OCI-LY7 (cell line): ENCODE measurements at regions not wholly inside any gene's neighbourhood (a gene's known extent, or its start where the extent isn't known, plus 50 kb on each side); places are given as distances from the start of the nearest gene placed in this dataset.

ENCODE experiments used
- BruUV-seq: library from RNA; stranded (reverse); fragments of 400-500 nt; replicated peaks from 2 replicates; lab custom pipeline; 2021; lab: Mats Ljungman, UMichigan
- CTCF ChIA-PET: fragments of 300-600 bp; sonication (Branson Sonifier 250); formaldehyde crosslinking; loops from one replicate; lab custom pipeline; 2022; ENCODE audit warnings: antibody characterized with exemption; ENCODE audit not compliant: unreplicated experiment; lab: Charles Lee
- POLR2A ChIA-PET: fragments of 300-600 bp; sonication (Branson Sonifier 250); formaldehyde crosslinking; loops from one replicate; lab custom pipeline; 2022; ENCODE audit warnings: antibody characterized with exemption; lab: Charles Lee
- DNase-seq: peaks from one replicate; pipeline ENCODE4 v3.0.0-alpha.2; 2015; ENCODE audit warnings: low spot score
- H2AFZ ChIP-seq: fragments of 200-600 bp; sonication (generic), shearing (Covaris generic); 2 replicates; pipeline ENCODE4 v1.6.1; 2014; ENCODE audit warnings: mild to moderate bottlenecking, antibody characterized with exemption, low read length, moderate library complexity
- H3K27ac ChIP-seq: fragments of 200-600 bp; sonication (generic); 2 replicates; pipeline ENCODE4 v1.5.1; 2014; ENCODE audit warnings: mixed run types, low read depth, mild to moderate bottlenecking, moderate library complexity, low read length, inconsistent platforms; ENCODE audit not compliant: poor library complexity, severe bottlenecking
- H3K36me3 ChIP-seq: fragments of 200-600 bp; sonication (generic); 2 replicates; pipeline ENCODE4 v1.6.1; 2014; ENCODE audit warnings: mild to moderate bottlenecking, antibody characterized with exemption, low read length, moderate library complexity, mixed read lengths; ENCODE audit not compliant: insufficient read depth
- H3K4me1 ChIP-seq: fragments of 200-600 bp; sonication (generic); 2 replicates; pipeline ENCODE4 v1.5.1; 2014; ENCODE audit warnings: mild to moderate bottlenecking, low read length; ENCODE audit not compliant: insufficient read depth, poor library complexity, severe bottlenecking
- H3K4me2 ChIP-seq: fragments of 200-600 bp; sonication (generic); 2 replicates; pipeline ENCODE4 v1.6.1; 2014; ENCODE audit warnings: mild to moderate bottlenecking, low read length
- H3K4me3 ChIP-seq: fragments of 200-600 bp; sonication (generic); 2 replicates; pipeline ENCODE4 v1.5.1; 2014; ENCODE audit warnings: mild to moderate bottlenecking, low read depth, low read length; ENCODE audit not compliant: poor library complexity, severe bottlenecking
- H3K79me2 ChIP-seq: fragments of 200-600 bp; sonication (generic); 2 replicates; pipeline ENCODE4 v1.6.1; 2016; ENCODE audit warnings: low read depth, mild to moderate bottlenecking, low read length, moderate library complexity, mixed read lengths; ENCODE audit not compliant: insufficient read depth
- H3K9me2 ChIP-seq: fragments of 200-600 bp; sonication (generic); 2 replicates; pipeline ENCODE4 v1.6.1; 2016; ENCODE audit warnings: mild to moderate bottlenecking, low read length, mixed read lengths; ENCODE audit not compliant: insufficient read depth
- H3K9me3 ChIP-seq: fragments of 200-600 bp; sonication (generic); 2 replicates; pipeline ENCODE4 v1.6.1; 2014; ENCODE audit warnings: mild to moderate bottlenecking, mixed run types, low read length, mixed read lengths
- H4K20me1 ChIP-seq: fragments of 200-600 bp; sonication (generic); 2 replicates; pipeline ENCODE4 v1.6.1; 2014; ENCODE audit warnings: mild to moderate bottlenecking, antibody characterized with exemption, low read length, moderate library complexity, mixed read lengths; ENCODE audit not compliant: insufficient read depth
- EZH2phosphoT487 ChIP-seq: fragments of 200-600 bp; sonication (generic); IDR thresholded peaks from 2 replicates; pipeline ENCODE4 v1.6.1; 2018; ENCODE audit warnings: low read depth, borderline replicate concordance, mild to moderate bottlenecking, mixed run types, antibody characterized with exemption, low read length, moderate library complexity, mixed read lengths
- intact Hi-C: fragments of 100-400 bp; cut with micrococcal nuclease; formaldehyde crosslinking; loops from one replicate; pipeline ENCODE4 v1.10.0; 2022; ENCODE audit not compliant: unreplicated experiment
- TF ChIP-seq, protein P1 (sequence below): fragments of 200-600 bp; sonication (generic); conservative IDR thresholded peaks from 2 replicates; pipeline ENCODE4 v1.5.1; 2014; ENCODE audit warnings: mild to moderate bottlenecking, antibody characterized with exemption, low read length, moderate library complexity, mixed read lengths

DNA sequence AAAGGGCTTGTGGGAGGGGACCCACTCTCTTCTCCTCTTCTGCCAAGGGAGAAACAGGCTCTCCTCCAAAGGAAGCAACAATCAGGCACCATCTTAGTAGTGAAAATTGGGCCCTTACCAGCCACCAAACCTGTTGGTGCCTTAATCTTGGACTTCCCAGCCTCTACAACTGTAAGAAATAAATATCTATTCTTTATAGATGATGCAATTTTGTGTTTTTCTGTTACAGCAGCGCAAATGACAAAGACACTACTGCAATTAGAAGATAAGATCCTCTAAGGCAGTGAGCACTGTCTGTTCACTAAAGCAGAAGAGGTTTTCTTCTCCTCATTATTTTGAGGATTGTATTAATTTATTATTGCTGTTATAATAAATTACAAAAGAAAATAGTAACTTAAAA, 691.4 kb upstream of the CCDC179 start:
- Histone ChIP-seq H3K9me3 (no peaks in the 10 kb centered on the region), H3K4me1 (no peaks in the 10 kb centered on the region), H3K4me2 (no peak overlapping the region), H3K79me2 (no peaks in the 10 kb centered on the region), H3K27ac (no peak overlapping the region), H3K4me3 (no peak overlapping the region), H4K20me1 (no peaks in the 10 kb centered on the region), H3K9me2 (no peaks in the 10 kb centered on the region), H2AFZ (no peak overlapping the region), H3K36me3 (no peaks in the 10 kb centered on the region)
- no TSS peak for BruUV-seq
- intact Hi-C loops: no loop called here
- CTCF ChIA-PET: no interaction called here
- POLR2A ChIA-PET: no interaction called here
- no peak for TF ChIP-seq EZH2phosphoT487
- TF ChIP-seq, protein P1, sequence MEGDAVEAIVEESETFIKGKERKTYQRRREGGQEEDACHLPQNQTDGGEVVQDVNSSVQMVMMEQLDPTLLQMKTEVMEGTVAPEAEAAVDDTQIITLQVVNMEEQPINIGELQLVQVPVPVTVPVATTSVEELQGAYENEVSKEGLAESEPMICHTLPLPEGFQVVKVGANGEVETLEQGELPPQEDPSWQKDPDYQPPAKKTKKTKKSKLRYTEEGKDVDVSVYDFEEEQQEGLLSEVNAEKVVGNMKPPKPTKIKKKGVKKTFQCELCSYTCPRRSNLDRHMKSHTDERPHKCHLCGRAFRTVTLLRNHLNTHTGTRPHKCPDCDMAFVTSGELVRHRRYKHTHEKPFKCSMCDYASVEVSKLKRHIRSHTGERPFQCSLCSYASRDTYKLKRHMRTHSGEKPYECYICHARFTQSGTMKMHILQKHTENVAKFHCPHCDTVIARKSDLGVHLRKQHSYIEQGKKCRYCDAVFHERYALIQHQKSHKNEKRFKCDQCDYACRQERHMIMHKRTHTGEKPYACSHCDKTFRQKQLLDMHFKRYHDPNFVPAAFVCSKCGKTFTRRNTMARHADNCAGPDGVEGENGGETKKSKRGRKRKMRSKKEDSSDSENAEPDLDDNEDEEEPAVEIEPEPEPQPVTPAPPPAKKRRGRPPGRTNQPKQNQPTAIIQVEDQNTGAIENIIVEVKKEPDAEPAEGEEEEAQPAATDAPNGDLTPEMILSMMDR: no peak
- DNase-seq: no peak

GRCh38 chr11:23554002-23554401, 693.7 kb upstream of the CCDC179 start:
- Histone ChIP-seq H4K20me1 (no peaks in the 10 kb centered on the region), H2AFZ (no peak overlapping the region), H3K4me3 (no peak overlapping the region), H3K9me3 (no peaks in the 10 kb centered on the region), H3K4me2 (no peak overlapping the region), H3K36me3 (no peaks in the 10 kb centered on the region), H3K27ac (no peak overlapping the region), H3K79me2 (no peaks in the 10 kb centered on the region), H3K9me2 (no peaks in the 10 kb centered on the region), H3K4me1 (no peaks in the 10 kb centered on the region)
- DNase-seq: no peak
- TF ChIP-seq, protein P1: 0 out of 2 replicates have a peak, but pooled peaks have one; percentile 11
- no peak for TF ChIP-seq EZH2phosphoT487
- ChIA-PET POLR2A (interaction anchor here (0.5 to 0.6 kb wide), 3 partner anchors 11 to 102 kb away, joined by 3 to 5 read pairs (median 3); no protein-coding TSS in a partner anchor), CTCF (no interaction called here)
- intact Hi-C loops: no loop called here
- BruUV-seq: no TSS peak

DNA sequence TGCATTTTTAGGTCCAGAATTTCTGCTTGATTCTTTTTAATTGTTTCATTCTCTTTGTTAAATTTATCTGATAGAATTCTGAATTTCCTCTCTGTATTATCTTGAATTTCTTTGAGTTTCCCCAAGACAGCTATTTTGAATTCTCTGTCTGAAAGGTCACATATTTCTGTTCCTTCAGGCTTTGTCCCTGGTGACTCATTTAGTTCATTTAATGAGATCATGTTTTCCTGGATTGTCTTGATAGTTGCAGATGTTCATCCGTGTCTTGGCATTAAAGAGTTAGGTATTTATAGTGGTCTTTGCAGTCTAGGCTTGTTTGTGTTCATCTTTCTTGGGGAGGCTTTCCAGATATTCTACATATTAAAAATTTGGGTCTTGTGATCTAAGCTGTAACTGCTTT, 694.8 kb upstream of the CCDC179 start:
- H3K79me2 ChIP-seq: no peaks in the 10 kb centered on the region
- no peak overlapping the region for H3K27ac ChIP-seq
- BruUV-seq: no TSS peak
- ChIA-PET POLR2A (no interaction called here), CTCF (no interaction called here)
- TF ChIP-seq, protein P1: no peak
- no peak for TF ChIP-seq EZH2phosphoT487
- H3K4me1 ChIP-seq: no peaks in the 10 kb centered on the region
- intact Hi-C loops: loop anchor here (5.0 kb wide), 1 partner anchor 627 kb away; no protein-coding TSS in a partner anchor
- H3K36me3 ChIP-seq: no peaks in the 10 kb centered on the region
- no peaks in the 10 kb centered on the region for H3K9me3 ChIP-seq
- no peak overlapping the region for H3K4me3 ChIP-seq
- H3K9me2 ChIP-seq: no peaks in the 10 kb centered on the region
- no peak for DNase-seq
- H4K20me1 ChIP-seq: no peaks in the 10 kb centered on the region
- no peak overlapping the region for H2AFZ ChIP-seq
- no peak overlapping the region for H3K4me2 ChIP-seq
